ENCODE measurements at regions not wholly inside any gene's neighbourhood (a gene's known extent, or its start where the extent isn't known, plus 50 kb on each side); places are given as distances from the start of the nearest gene placed in this dataset.
"Not testable (repeated sequence)": the region's sequence is repeated elsewhere in the genome, so short reads cannot be mapped to it uniquely, and the experiment has no call there.

DNA sequence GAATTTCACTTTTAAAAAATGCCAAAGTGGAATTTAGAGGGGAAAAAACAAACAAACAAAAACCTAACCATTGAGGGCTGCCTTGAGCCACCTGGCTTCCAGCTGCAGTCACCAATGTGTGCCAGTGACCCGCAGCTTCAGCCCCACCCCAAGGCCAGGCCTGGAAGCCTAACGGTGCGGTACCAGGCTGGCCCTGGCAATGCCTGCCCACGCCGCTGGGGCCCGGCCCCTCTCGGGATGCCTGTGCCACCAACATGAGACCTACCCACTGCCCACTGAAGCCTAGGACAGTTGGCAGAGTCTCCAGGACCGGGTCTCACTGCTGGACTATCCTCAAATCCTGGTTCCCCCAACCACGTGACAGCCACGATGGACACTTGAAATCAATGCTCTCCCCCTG is 96.6 kb downstream of the NCOR2 start:
- intact Hi-C loops (cut with DNase I; ENCODE audit: low total_unique reads), result no loop called here
- Histone ChIP-seq H3K27me3 (replicated peaks in 1 of 7) (no peaks in the 10 kb centered on the region), H3K4me1 (peaks cover 10 to 18% (median 11%) of the 10 kb centered on the region in 6 donors), H3K4me3 (no peak overlapping the region), H3K9me3 (peaks cover 0 to 27% (median 21%) of the 10 kb centered on the region in 8 donors), H3K27ac (no peak overlapping the region), H3K36me3 (peaks cover 0 to 72% (median 43%) of the 10 kb centered on the region in 6 donors)
- no peak for DNase-seq
- 90 to 94% (median 94%) methylated on average over 10 of the region's 10 CpGs for WGBS, 5 donors
- peak in 1 of 3 donors; percentile 45 for TF ChIP-seq POLR2AphosphoS5 (IDR thresholded peaks at IDR 0.05)
- no peak for TF ChIP-seq POLR2A (IDR thresholded peaks at IDR 0.05)
- no peak for TF ChIP-seq CTCF (IDR thresholded peaks at IDR 0.05 in 8 of 11, conservative IDR thresholded peaks at IDR 0.05 in 3 of 11)

DNA sequence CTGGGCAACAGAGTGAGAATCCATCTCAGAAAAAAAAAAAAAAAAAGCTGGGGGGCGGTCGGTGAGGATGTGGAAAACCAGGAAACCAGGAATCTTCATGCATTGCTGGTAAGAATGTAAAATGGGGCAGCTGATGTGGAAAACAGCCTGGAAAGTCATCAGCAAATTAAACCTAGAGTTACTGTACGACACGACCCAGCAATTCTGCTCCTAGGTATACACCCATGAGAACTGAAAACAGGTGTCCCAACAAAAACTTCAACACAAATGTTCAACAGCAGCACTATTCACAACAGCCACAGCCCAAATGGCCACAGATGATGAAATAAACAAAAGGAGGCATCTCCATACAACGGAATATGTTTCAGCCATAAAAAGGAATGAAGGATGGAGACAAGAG is 97.3 kb downstream of the NCOR2 start:
- WGBS, 5 donors, result 95 to 98% (median 97%) methylated on average over 5 of the region's 5 CpGs
- TF ChIP-seq POLR2AphosphoS5 (IDR thresholded peaks at IDR 0.05), result no peak
- TF ChIP-seq POLR2A (IDR thresholded peaks at IDR 0.05), result no peak
- no peak for TF ChIP-seq CTCF (IDR thresholded peaks at IDR 0.05 in 8 of 11, conservative IDR thresholded peaks at IDR 0.05 in 3 of 11)

GRCh38 chr12:124469193-124469888 is 98.1 kb downstream of the NCOR2 start:
- TF ChIP-seq CTCF (IDR thresholded peaks at IDR 0.05 in 8 of 11, conservative IDR thresholded peaks at IDR 0.05 in 3 of 11), result peak in 9 of 11 experiments; percentile 11 to 69 (median 53)
- no peak for TF ChIP-seq POLR2A (IDR thresholded peaks at IDR 0.05)
- H3K4me1 ChIP-seq, result peaks cover 13 to 29% (median 25%) of the 10 kb centered on the region in 6 donors
- intact Hi-C loops (cut with DNase I; ENCODE audit: low total_unique reads), result no loop called here
- H3K27me3 ChIP-seq (replicated peaks in 1 of 7), result no peaks in the 10 kb centered on the region
- WGBS, 5 donors, result 81 to 89% (median 86%) methylated on average over 11 of the region's 11 CpGs
- H3K4me3 ChIP-seq, result no peak overlapping the region
- peaks cover 0 to 72% (median 49%) of the 10 kb centered on the region in 6 donors for H3K36me3 ChIP-seq
- no peak for DNase-seq
- H3K9me3 ChIP-seq, result peaks cover 0 to 31% (median 24%) of the 10 kb centered on the region in 8 donors
- H3K27ac ChIP-seq, result no peak overlapping the region

More for the DNA sequence above, 97.3 kb downstream of the NCOR2 start:
- Histone ChIP-seq H3K36me3 (peaks cover 0 to 72% (median 42%) of the 10 kb centered on the region in 6 donors), H3K27ac (no peak overlapping the region), H3K4me1 (peaks cover 13 to 23% (median 18%) of the 10 kb centered on the region in 6 donors), H3K27me3 (replicated peaks in 1 of 7) (no peaks in the 10 kb centered on the region), H3K9me3 (peaks cover 0 to 27% (median 21%) of the 10 kb centered on the region in 8 donors), H3K4me3 (no peak overlapping the region)
- no peak for DNase-seq
- intact Hi-C loops (cut with DNase I; ENCODE audit: low total_unique reads), result no loop called here

DNA sequence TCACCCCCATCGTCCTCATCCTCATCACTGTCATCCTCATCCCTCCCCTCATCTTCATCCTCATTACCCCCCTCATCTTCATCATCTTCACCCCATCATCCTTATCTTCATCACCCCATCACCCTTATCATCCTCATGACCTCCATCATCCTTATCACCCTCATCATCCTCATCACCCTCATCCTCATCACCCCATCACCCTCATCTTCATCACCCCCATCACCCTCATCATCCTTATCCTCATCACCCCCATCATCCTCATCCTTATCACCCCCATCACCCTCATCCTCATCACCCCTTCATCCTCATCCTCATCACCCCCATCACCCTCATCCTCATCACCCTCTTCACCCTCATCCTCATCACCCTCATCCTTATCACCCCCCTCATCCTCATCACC is 99.9 kb downstream of the NCOR2 start:
- Histone ChIP-seq H3K36me3 (peaks cover 0 to 72% (median 41%) of the 10 kb centered on the region in 6 donors), H3K9me3 (peaks cover 0 to 18% (median 13%) of the 10 kb centered on the region in 8 donors), H3K4me1 (peaks cover 13 to 41% (median 36%) of the 10 kb centered on the region in 6 donors)
- intact Hi-C loops (cut with DNase I; ENCODE audit: low total_unique reads); H3K4me3 ChIP-seq; DNase-seq; H3K27me3 ChIP-seq (replicated peaks in 1 of 7); H3K27ac ChIP-seq: not testable (repeated sequence)
- 78 to 93% (median 92%) methylated on average over 1 of the region's 1 CpG for WGBS, 5 donors
